HCT116 (cell line): ENCODE measurements at regions not wholly inside any gene's neighbourhood (a gene's known extent, or its start where the extent isn't known, plus 50 kb on each side); places are given as distances from the start of the nearest gene placed in this dataset.

ENCODE experiments used
- ATAC-seq: fragments of 200-7000 bp; cut with Tn5 transposase; 2 replicates; pipeline ENCODE4 v1.9.1; 2020; ENCODE audit warnings: mild to moderate bottlenecking, moderate library complexity
- BruUV-seq: library from RNA; stranded (reverse); fragments of 400-500 nt; replicated peaks from 2 replicates; lab custom pipeline; 2021; lab: Mats Ljungman, UMichigan
- CTCF ChIA-PET: fragments of 300-600 bp; sonication (Branson Sonifier 250); formaldehyde crosslinking; loops from one replicate; lab custom pipeline; 2021; ENCODE audit warnings: antibody characterized with exemption; lab: Charles Lee
- POLR2A ChIA-PET: fragments of 300-600, 350-600 bp; sonication (Branson Sonifier 250); formaldehyde crosslinking; loops from one replicate; lab custom pipeline; 2021; ENCODE audit warnings: antibody characterized with exemption; lab: Charles Lee
- RAD21 ChIA-PET, 2 experiments: fragments of 300-600 bp; sonication (Branson Sonifier 250); formaldehyde crosslinking; loops; one replicate each; lab custom pipeline; 2023; ENCODE audit warnings: low total read pairs in 2 of 2; ENCODE audit not compliant: uncharacterized antibody in 2 of 2, unreplicated experiment in 2 of 2, low non-redundant PET in 1 of 2; lab: Charles Lee
- DNase-seq: peaks from one replicate; pipeline ENCODE4 v3.0.0-alpha.2; 2010; ENCODE audit warnings: low read depth, low spot score
- H2AFZ ChIP-seq: fragments of 200-600 bp; shearing (Covaris generic), sonication (generic); 2 replicates; pipeline ENCODE4 v1.6.1; 2017; ENCODE audit warnings: low read depth, mixed run types, mixed read lengths, antibody characterized with exemption, low read length; ENCODE audit not compliant: poor library complexity, severe bottlenecking
- H3K27ac ChIP-seq: 2 replicates; pipeline ENCODE4 v1.5.1; 2012; ENCODE audit warnings: low read depth, low read length
- H3K27me3 ChIP-seq: fragments of 200-600 bp; sonication (generic); 2 replicates; pipeline ENCODE4 v1.6.1; 2016; ENCODE audit warnings: mixed run types, low read length, mixed read lengths; ENCODE audit not compliant: insufficient read depth
- H3K36me3 ChIP-seq, 2 experiments: fragments of 200-500 bp in 1 of 2; fragments of 200-600 bp in 1 of 2; sonication (Bioruptor generic) in 1 of 2; sonication (generic) in 1 of 2; 2 replicates each; pipeline versions ENCODE4 v1.5.1 to v1.6.1; 2014 to 2016; ENCODE audit warnings: low read length in 2 of 2, inconsistent platforms in 1 of 2, mixed read lengths in 1 of 2, mixed run types in 1 of 2; ENCODE audit not compliant: insufficient read depth in 2 of 2, control insufficient read depth in 1 of 2
- H3K4me1 ChIP-seq, 2 experiments: fragments of 200-600 bp in 1 of 2; sonication (generic) in 1 of 2; 2 replicates each; pipeline versions ENCODE4 v1.5.1 to v1.6.1; 2012 to 2017; ENCODE audit warnings: low read length in 2 of 2, inconsistent platforms in 1 of 2, mild to moderate bottlenecking in 1 of 2, mixed read lengths in 1 of 2, mixed run types in 1 of 2, moderate library complexity in 1 of 2; ENCODE audit not compliant: insufficient read depth in 2 of 2, control insufficient read depth in 1 of 2
- H3K4me2 ChIP-seq: fragments of 200-600 bp; sonication (generic); 2 replicates; pipeline ENCODE4 v1.6.1; 2017; ENCODE audit warnings: mixed run types, low read length, mixed read lengths
- H3K4me3 ChIP-seq, 2 experiments: fragments of 200-600 bp in 1 of 2; sonication (generic) in 1 of 2; replicated peaks in 1 of 2; 2 replicates each; pipeline ENCODE4 v1.5.1; 2011 to 2016; ENCODE audit warnings: low read length in 2 of 2, control low read depth in 1 of 2, low read depth in 1 of 2, mild to moderate bottlenecking in 1 of 2, mixed read lengths in 1 of 2, mixed run types in 1 of 2
- H3K79me2 ChIP-seq: fragments of 200-600 bp; sonication (generic); 2 replicates; pipeline ENCODE4 v1.6.1; 2017; ENCODE audit warnings: mild to moderate bottlenecking, mixed run types, low read length, moderate library complexity, mixed read lengths; ENCODE audit not compliant: insufficient read depth
- H3K9ac ChIP-seq: fragments of 200-600 bp; sonication (generic); 2 replicates; pipeline ENCODE4 v1.6.1; 2016; ENCODE audit warnings: low read length, mixed read lengths
- H3K9me2 ChIP-seq: fragments of 200-600 bp; sonication (generic), shearing (Covaris generic); 2 replicates; pipeline ENCODE4 v1.6.1; 2017; ENCODE audit warnings: mixed run types, mild to moderate bottlenecking, moderate library complexity; ENCODE audit not compliant: insufficient read depth
- H3K9me3 ChIP-seq, 2 experiments: fragments of 200-500 bp in 1 of 2; fragments of 200-600 bp in 1 of 2; sonication (Bioruptor generic) in 1 of 2; sonication (generic) in 1 of 2; 2 replicates each; pipeline ENCODE4 v1.6.1; 2014 to 2017; ENCODE audit warnings: low read length in 2 of 2, mixed read lengths in 2 of 2, inconsistent platforms in 1 of 2, low read depth in 1 of 2, mild to moderate bottlenecking in 1 of 2, mixed run types in 1 of 2, moderate library complexity in 1 of 2; ENCODE audit not compliant: control insufficient read depth in 1 of 2, insufficient read depth in 1 of 2
- H4K20me1 ChIP-seq: fragments of 200-600 bp; sonication (generic), shearing (Covaris generic); 2 replicates; pipeline ENCODE4 v1.6.1; 2017; ENCODE audit warnings: mixed run types, mild to moderate bottlenecking, moderate library complexity; ENCODE audit not compliant: insufficient read depth
- CBX3 ChIP-seq: IDR thresholded peaks from 2 replicates; pipeline ENCODE4 v1.6.1; 2012; ENCODE audit warnings: low read depth
- CEBPB ChIP-seq: IDR thresholded peaks from 2 replicates; pipeline ENCODE4 v1.6.1; 2012; ENCODE audit warnings: low read depth
- EZH2 ChIP-seq: fragments of 200-600 bp; sonication (generic); IDR thresholded peaks from 2 replicates; pipeline ENCODE4 v1.6.1; 2017; ENCODE audit warnings: antibody characterized with exemption, mixed run types
- EZH2phosphoT487 ChIP-seq: fragments of 200-600 bp; IDR thresholded peaks from 2 replicates; pipeline ENCODE4 v1.6.1; 2018; ENCODE audit warnings: antibody characterized with exemption, borderline replicate concordance
- FOSL1 ChIP-seq: IDR thresholded peaks from 2 replicates; pipeline ENCODE4 v1.6.1; 2012; ENCODE audit warnings: low read depth
- JUND ChIP-seq: IDR thresholded peaks from 2 replicates; pipeline ENCODE4 v1.6.1; 2012
- POLR2A ChIP-seq: IDR thresholded peaks from 2 replicates; pipeline ENCODE4 v1.7.0; 2011; ENCODE audit warnings: borderline replicate concordance; ENCODE audit not compliant: insufficient read depth, insufficient read length; ENCODE audit errors: extremely low read depth
- POLR2AphosphoS5 ChIP-seq: IDR thresholded peaks from 2 replicates; pipeline ENCODE4 v1.6.1; 2011; ENCODE audit warnings: mild to moderate bottlenecking, low read depth, low read length, moderate library complexity
- RAD21 ChIP-seq: IDR thresholded peaks from 2 replicates; pipeline ENCODE4 v1.6.1; 2012; ENCODE audit warnings: low read depth, mild to moderate bottlenecking
- SIN3A ChIP-seq: IDR thresholded peaks from 2 replicates; pipeline ENCODE4 v1.6.1; 2012; ENCODE audit warnings: low read depth
- SP1 ChIP-seq: IDR thresholded peaks from 2 replicates; pipeline ENCODE4 v1.6.1; 2012; ENCODE audit warnings: low read depth
- SRF ChIP-seq: IDR thresholded peaks from 2 replicates; pipeline ENCODE4 v1.6.1; 2012; ENCODE audit warnings: low read depth
- ZFX ChIP-seq: fragments of 450-650 bp; IDR thresholded peaks from 2 replicates; pipeline ENCODE4 v1.6.1; 2017
- intact Hi-C: fragments of 100-400 bp; cut with micrococcal nuclease; formaldehyde crosslinking; loops from 2 replicates; pipeline ENCODE4 v1.10.0; 2022
- TF ChIP-seq, protein P1 (sequence below): IDR thresholded peaks from 2 replicates; pipeline ENCODE4 v1.6.1; 2012; ENCODE audit warnings: low read depth
- TF ChIP-seq, protein P2 (sequence below): IDR thresholded peaks from 2 replicates; pipeline ENCODE4 v1.6.1; 2012
- TF ChIP-seq, protein P3 (sequence below): IDR thresholded peaks from 2 replicates; pipeline ENCODE4 v1.6.1; 2011; ENCODE audit warnings: mild to moderate bottlenecking, low read length, moderate library complexity; ENCODE audit not compliant: insufficient replicate concordance; ENCODE audit errors: extremely low read depth

DNA sequence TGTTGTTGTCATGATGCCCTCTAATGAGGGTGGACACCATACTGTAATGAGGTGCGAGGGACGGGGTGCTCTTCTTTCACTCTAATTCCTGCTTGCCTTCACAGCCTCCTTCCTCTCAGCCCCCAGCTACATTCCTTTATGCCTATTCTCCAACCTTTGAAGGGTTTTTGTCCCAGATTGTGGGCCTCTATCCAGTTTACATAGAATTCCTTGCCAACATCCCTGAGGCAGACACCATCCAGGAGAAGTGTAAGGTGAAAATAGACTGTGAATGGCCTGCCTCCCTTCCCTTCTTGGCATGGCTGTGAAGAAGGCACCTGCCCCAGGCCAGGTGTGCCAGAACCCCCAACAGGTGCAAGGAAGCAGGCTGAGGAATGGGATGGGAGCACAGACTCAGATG, 122.3 kb downstream of the CHST1 start:
- BruUV-seq, result no TSS peak
- Histone ChIP-seq H3K9ac (no peak overlapping the region), H3K27ac (no peak overlapping the region), H3K4me3 (no peak overlapping the region), H2AFZ (no peak overlapping the region), H3K4me1 (no peaks in the 10 kb centered on the region), H3K9me3 (no peaks in the 10 kb centered on the region), H3K79me2 (no peaks in the 10 kb centered on the region), H3K4me2 (no peak overlapping the region), H4K20me1 (no peaks in the 10 kb centered on the region), H3K36me3 (no peaks in the 10 kb centered on the region), H3K9me2 (no peaks in the 10 kb centered on the region), H3K27me3 (peaks cover 73% of the 10 kb centered on the region)
- ChIA-PET CTCF (no interaction called here), POLR2A (no interaction called here), RAD21 (no interaction called here)
- DNase-seq (no peak), ATAC-seq (no peak)
- intact Hi-C loops, result loop anchor here (5.0 kb wide), 1 partner anchor 39 kb away; no protein-coding TSS in a partner anchor
- TF ChIP-seq EZH2phosphoT487 (no peak), SRF (no peak), EZH2 (no peak), SP1 (no peak), CBX3 (no peak), CEBPB (no peak), ZFX (no peak)

DNA sequence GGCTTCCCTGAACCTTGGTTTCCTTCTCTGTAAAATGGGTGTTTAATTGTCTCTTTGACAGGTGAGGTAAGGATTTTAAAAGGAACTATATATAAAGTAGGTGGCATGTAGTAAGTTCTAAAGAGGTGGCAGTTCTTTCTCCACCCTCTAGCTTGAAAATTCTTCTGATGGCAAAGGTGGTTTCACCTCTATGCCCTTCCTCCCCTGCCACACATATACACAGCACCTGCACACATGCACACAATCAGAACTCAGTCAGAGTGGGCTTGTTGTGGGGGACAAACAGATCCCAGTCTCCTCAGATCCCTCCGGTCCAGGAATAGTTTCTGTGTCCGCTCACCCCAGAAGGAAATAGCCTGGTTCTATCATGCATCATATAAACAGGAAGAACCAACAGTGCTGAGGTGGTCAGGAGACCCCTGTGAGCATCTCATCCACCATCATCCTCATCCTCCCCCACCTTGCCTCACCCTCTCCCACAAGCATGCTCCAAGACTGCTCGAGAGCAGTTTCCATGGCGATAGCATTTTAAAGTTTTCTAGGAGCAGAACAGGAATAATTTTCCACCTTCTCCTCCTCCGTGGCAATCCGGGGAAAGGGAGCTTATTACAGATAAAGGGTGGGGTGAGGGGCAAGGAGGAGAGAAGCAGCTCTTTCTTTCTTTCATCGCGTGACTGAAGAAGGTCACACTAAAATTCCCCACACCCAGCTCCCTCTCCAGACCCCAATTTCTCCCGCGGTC, 123.6 kb downstream of the CHST1 start:
- intact Hi-C loops, result loop anchor here (5.0 kb wide), 1 partner anchor 40 kb away; no protein-coding TSS in a partner anchor
- TF ChIP-seq ZFX, result no peak
- TF ChIP-seq JUND, result no peak
- TF ChIP-seq SP1, result no peak
- TF ChIP-seq EZH2phosphoT487, result no peak
- TF ChIP-seq, protein P1, sequence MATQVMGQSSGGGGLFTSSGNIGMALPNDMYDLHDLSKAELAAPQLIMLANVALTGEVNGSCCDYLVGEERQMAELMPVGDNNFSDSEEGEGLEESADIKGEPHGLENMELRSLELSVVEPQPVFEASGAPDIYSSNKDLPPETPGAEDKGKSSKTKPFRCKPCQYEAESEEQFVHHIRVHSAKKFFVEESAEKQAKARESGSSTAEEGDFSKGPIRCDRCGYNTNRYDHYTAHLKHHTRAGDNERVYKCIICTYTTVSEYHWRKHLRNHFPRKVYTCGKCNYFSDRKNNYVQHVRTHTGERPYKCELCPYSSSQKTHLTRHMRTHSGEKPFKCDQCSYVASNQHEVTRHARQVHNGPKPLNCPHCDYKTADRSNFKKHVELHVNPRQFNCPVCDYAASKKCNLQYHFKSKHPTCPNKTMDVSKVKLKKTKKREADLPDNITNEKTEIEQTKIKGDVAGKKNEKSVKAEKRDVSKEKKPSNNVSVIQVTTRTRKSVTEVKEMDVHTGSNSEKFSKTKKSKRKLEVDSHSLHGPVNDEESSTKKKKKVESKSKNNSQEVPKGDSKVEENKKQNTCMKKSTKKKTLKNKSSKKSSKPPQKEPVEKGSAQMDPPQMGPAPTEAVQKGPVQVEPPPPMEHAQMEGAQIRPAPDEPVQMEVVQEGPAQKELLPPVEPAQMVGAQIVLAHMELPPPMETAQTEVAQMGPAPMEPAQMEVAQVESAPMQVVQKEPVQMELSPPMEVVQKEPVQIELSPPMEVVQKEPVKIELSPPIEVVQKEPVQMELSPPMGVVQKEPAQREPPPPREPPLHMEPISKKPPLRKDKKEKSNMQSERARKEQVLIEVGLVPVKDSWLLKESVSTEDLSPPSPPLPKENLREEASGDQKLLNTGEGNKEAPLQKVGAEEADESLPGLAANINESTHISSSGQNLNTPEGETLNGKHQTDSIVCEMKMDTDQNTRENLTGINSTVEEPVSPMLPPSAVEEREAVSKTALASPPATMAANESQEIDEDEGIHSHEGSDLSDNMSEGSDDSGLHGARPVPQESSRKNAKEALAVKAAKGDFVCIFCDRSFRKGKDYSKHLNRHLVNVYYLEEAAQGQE, result no peak
- no peak for TF ChIP-seq RAD21
- TF ChIP-seq, protein P2, sequence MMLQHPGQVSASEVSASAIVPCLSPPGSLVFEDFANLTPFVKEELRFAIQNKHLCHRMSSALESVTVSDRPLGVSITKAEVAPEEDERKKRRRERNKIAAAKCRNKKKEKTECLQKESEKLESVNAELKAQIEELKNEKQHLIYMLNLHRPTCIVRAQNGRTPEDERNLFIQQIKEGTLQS, result no peak
- no peak for TF ChIP-seq EZH2
- no peak for TF ChIP-seq FOSL1
- TF ChIP-seq SIN3A, result no peak
- TF ChIP-seq, protein P3, sequence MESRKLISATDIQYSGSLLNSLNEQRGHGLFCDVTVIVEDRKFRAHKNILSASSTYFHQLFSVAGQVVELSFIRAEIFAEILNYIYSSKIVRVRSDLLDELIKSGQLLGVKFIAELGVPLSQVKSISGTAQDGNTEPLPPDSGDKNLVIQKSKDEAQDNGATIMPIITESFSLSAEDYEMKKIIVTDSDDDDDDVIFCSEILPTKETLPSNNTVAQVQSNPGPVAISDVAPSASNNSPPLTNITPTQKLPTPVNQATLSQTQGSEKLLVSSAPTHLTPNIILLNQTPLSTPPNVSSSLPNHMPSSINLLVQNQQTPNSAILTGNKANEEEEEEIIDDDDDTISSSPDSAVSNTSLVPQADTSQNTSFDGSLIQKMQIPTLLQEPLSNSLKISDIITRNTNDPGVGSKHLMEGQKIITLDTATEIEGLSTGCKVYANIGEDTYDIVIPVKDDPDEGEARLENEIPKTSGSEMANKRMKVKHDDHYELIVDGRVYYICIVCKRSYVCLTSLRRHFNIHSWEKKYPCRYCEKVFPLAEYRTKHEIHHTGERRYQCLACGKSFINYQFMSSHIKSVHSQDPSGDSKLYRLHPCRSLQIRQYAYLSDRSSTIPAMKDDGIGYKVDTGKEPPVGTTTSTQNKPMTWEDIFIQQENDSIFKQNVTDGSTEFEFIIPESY, result no peak
- TF ChIP-seq POLR2A, result no peak
- no peak for TF ChIP-seq POLR2AphosphoS5
- no peak for TF ChIP-seq SRF

More for the DNA sequence above, 123.6 kb downstream of the CHST1 start:
- H3K27me3 ChIP-seq, result peaks cover 78% of the 10 kb centered on the region
- no peak overlapping the region for H3K4me3 ChIP-seq
- no peaks in the 10 kb centered on the region for H4K20me1 ChIP-seq
- ATAC-seq (no peak), DNase-seq (no peak)
- RAD21 ChIA-PET, result no interaction called here
- H3K4me1 ChIP-seq, result no peaks in the 10 kb centered on the region
- H2AFZ ChIP-seq, result no peak overlapping the region
- H3K9ac ChIP-seq, result no peak overlapping the region
- H3K9me3 ChIP-seq, result no peaks in the 10 kb centered on the region
- no peaks in the 10 kb centered on the region for H3K79me2 ChIP-seq
- no peak overlapping the region for H3K27ac ChIP-seq
- POLR2A ChIA-PET, result no interaction called here
- no peaks in the 10 kb centered on the region for H3K9me2 ChIP-seq
- BruUV-seq, result no TSS peak
- no peaks in the 10 kb centered on the region for H3K36me3 ChIP-seq
- H3K4me2 ChIP-seq, result no peak overlapping the region
- CTCF ChIA-PET, result no interaction called here
